HEK293T (cell line): ENCODE measurements at regions not wholly inside any gene's neighbourhood (a gene's known extent, or its start where the extent isn't known, plus 50 kb on each side); places are given as distances from the start of the nearest gene placed in this dataset.

Experiments
- FOXA1 ChIP-seq: fragments of 450-650 bp; IDR thresholded peaks from 2 replicates; pipeline ENCODE4 v1.6.1; 2016; ENCODE audit warnings: mild to moderate bottlenecking
- FOXK2 ChIP-seq: fragments of 450-650 bp; IDR thresholded peaks from 2 replicates; pipeline ENCODE4 v1.6.1; 2016; ENCODE audit warnings: mild to moderate bottlenecking
- FOXM1 ChIP-seq: fragments of 450-650 bp; IDR thresholded peaks from 2 replicates; pipeline ENCODE4 v1.6.1; 2017; ENCODE audit warnings: mild to moderate bottlenecking, borderline replicate concordance
- L3MBTL2 ChIP-seq: fragments of 450-650 bp; conservative IDR thresholded peaks from 2 replicates; pipeline ENCODE4 v1.6.1; 2016; ENCODE audit warnings: mild to moderate bottlenecking
- NFRKB ChIP-seq: fragments of 450-650 bp; IDR thresholded peaks from 2 replicates; pipeline ENCODE4 v1.6.1; 2016; ENCODE audit warnings: mild to moderate bottlenecking, moderate library complexity
- SP1 ChIP-seq: fragments of 450-650 bp; IDR thresholded peaks from 2 replicates; pipeline ENCODE4 v1.6.1; 2017
- ZNF384 ChIP-seq: fragments of 450-650 bp; IDR thresholded peaks from 2 replicates; pipeline ENCODE4 v1.6.1; 2016

- TF ChIP-seq SP1 (no peak), FOXM1 (no peak), FOXK2 (no peak), NFRKB (no peak), FOXA1 (no peak), L3MBTL2 (no peak), ZNF384 (no peak)
These were observed 486.8 kb downstream of the ADGRL2 start for GRCh38 chr1:82287556-82287955.
